ENCODE measurements at regions not wholly inside any gene's neighbourhood (a gene's known extent, or its start where the extent isn't known, plus 50 kb on each side); places are given as distances from the start of the nearest gene placed in this dataset.

- peaks cover 13% of the 10 kb centered on the region for H3K27me3 ChIP-seq (ENCODE audit: control insufficient read depth, extremely low read depth, insufficient read depth, low read length)
- dilution Hi-C loops (cut with MboI; ENCODE audit: extremely low pct_ligation_motif_present, low sequenced_read_pairs), result no loop called here
- no peaks in the 10 kb centered on the region for H3K36me3 ChIP-seq (ENCODE audit: control insufficient read depth in 2 of 2, extremely low read depth in 1 of 2, insufficient read depth in 2 of 2, low read length in 2 of 2)
- no peaks in the 10 kb centered on the region for H3K9me3 ChIP-seq (ENCODE audit: control insufficient read depth, low read depth, low read length)
- H4K20me1 ChIP-seq (ENCODE audit: control insufficient read depth, extremely low read depth, insufficient read depth, low read length), result no peaks in the 10 kb centered on the region
- H3K4me2 ChIP-seq (ENCODE audit: control insufficient read depth, extremely low read depth, insufficient read depth, low read depth, low read length), result no peak overlapping the region
- H3K4me1 ChIP-seq (ENCODE audit: control insufficient read depth, extremely low read depth, insufficient read depth, low read length), result no peaks in the 10 kb centered on the region
- TF ChIP-seq EZH2 (IDR thresholded peaks at IDR 0.05; ENCODE audit: low read length) (no peak), CTCF (optimal IDR thresholded peaks at IDR 0.05 in 1 of 3, IDR thresholded peaks at IDR 0.05 in 1 of 3, conservative IDR thresholded peaks at IDR 0.05 in 1 of 3; ENCODE audit: extremely low read depth in 1 of 3, insufficient read depth in 2 of 3, low read length in 3 of 3) (peak in 2 of 3 experiments; percentile 24 to 40)
- no peaks in the 10 kb centered on the region for H3K9me1 ChIP-seq (ENCODE audit: control insufficient read depth, extremely low read depth, insufficient read depth, low read length)
- no peak overlapping the region for H2AFZ ChIP-seq (ENCODE audit: control insufficient read depth, low read length)
- H3K9ac ChIP-seq (ENCODE audit: control insufficient read depth, extremely low read depth, insufficient read depth, low read length), result no peak overlapping the region
- no peak overlapping the region for H3K27ac ChIP-seq (ENCODE audit: control insufficient read depth, insufficient read depth, low read length)
- no peak overlapping the region for H3K4me3 ChIP-seq (ENCODE audit: control insufficient read depth in 2 of 3, extremely low read depth in 1 of 3, insufficient read depth in 2 of 3, low read depth in 1 of 3, low read length in 3 of 3)
- no peaks in the 10 kb centered on the region for H3K79me2 ChIP-seq (ENCODE audit: control insufficient read depth, insufficient read depth, low read length)
- FAIRE-seq, result no peak
- no peak for DNase-seq (ENCODE audit: low read depth, low spot score)
Observed at GRCh38 chr10:125375210-125375609, 214.8 kb upstream of the CTBP2 start.

GRCh38 chr10:125373546-125373945 lies 213.2 kb upstream of the CTBP2 start:
- H3K36me3 ChIP-seq (ENCODE audit: control insufficient read depth in 2 of 2, extremely low read depth in 1 of 2, insufficient read depth in 2 of 2, low read length in 2 of 2), result no peaks in the 10 kb centered on the region
- H4K20me1 ChIP-seq (ENCODE audit: control insufficient read depth, extremely low read depth, insufficient read depth, low read length), result no peaks in the 10 kb centered on the region
- H2AFZ ChIP-seq (ENCODE audit: control insufficient read depth, low read length), result no peak overlapping the region
- TF ChIP-seq CTCF (optimal IDR thresholded peaks at IDR 0.05 in 1 of 3, IDR thresholded peaks at IDR 0.05 in 1 of 3, conservative IDR thresholded peaks at IDR 0.05 in 1 of 3; ENCODE audit: extremely low read depth in 1 of 3, insufficient read depth in 2 of 3, low read length in 3 of 3), result no peak
- no peak for TF ChIP-seq EZH2 (IDR thresholded peaks at IDR 0.05; ENCODE audit: low read length)
- no peak for DNase-seq (ENCODE audit: low read depth, low spot score)
- dilution Hi-C loops (cut with MboI; ENCODE audit: extremely low pct_ligation_motif_present, low sequenced_read_pairs), result no loop called here
- H3K4me1 ChIP-seq (ENCODE audit: control insufficient read depth, extremely low read depth, insufficient read depth, low read length), result no peaks in the 10 kb centered on the region
- H3K27me3 ChIP-seq (ENCODE audit: control insufficient read depth, extremely low read depth, insufficient read depth, low read length), result peaks cover 14% of the 10 kb centered on the region
- no peak overlapping the region for H3K9ac ChIP-seq (ENCODE audit: control insufficient read depth, extremely low read depth, insufficient read depth, low read length)
- no peak overlapping the region for H3K4me3 ChIP-seq (ENCODE audit: control insufficient read depth in 2 of 3, extremely low read depth in 1 of 3, insufficient read depth in 2 of 3, low read depth in 1 of 3, low read length in 3 of 3)
- no peak overlapping the region for H3K4me2 ChIP-seq (ENCODE audit: control insufficient read depth, extremely low read depth, insufficient read depth, low read depth, low read length)
- H3K27ac ChIP-seq (ENCODE audit: control insufficient read depth, insufficient read depth, low read length), result no peak overlapping the region
- no peak for FAIRE-seq
- no peaks in the 10 kb centered on the region for H3K79me2 ChIP-seq (ENCODE audit: control insufficient read depth, insufficient read depth, low read length)
- H3K9me3 ChIP-seq (ENCODE audit: control insufficient read depth, low read depth, low read length), result no peaks in the 10 kb centered on the region
- no peaks in the 10 kb centered on the region for H3K9me1 ChIP-seq (ENCODE audit: control insufficient read depth, extremely low read depth, insufficient read depth, low read length)

All from keratinocyte (primary cell).